Right atrium auricular region (tissue), 2 donors: ENCODE measurements at regions not wholly inside any gene's neighbourhood (a gene's known extent, or its start where the extent isn't known, plus 50 kb on each side); places are given as distances from the start of the nearest gene placed in this dataset.

Experiments
- DNase-seq: peaks from one replicate; pipeline ENCODE4 v3.0.0-alpha.2; 2019; ENCODE audit warnings: low spot score
- H3K27ac ChIP-seq, 2 donors: fragments of 200-600 bp; sonication (generic); 1 replicate in 1 of 2; 2 replicates in 1 of 2; pipeline ENCODE4 v1.5.1; 2016 to 2019
- H3K27me3 ChIP-seq, 2 donors: fragments of 200-600 bp; sonication (generic); one replicate each; pipeline versions ENCODE4 v1.5.1 to v1.6.0; 2017 to 2019
- H3K36me3 ChIP-seq: fragments of 200-600 bp; sonication (generic); one replicate; pipeline ENCODE4 v1.5.1; 2016
- H3K4me1 ChIP-seq, 2 donors: fragments of 200-600 bp; sonication (generic); one replicate each; pipeline versions ENCODE4 v1.5.1 to v1.6.0; 2017 to 2019
- H3K4me3 ChIP-seq, 2 donors: fragments of 200-600 bp; sonication (generic); 1 replicate in 1 of 2; 2 replicates in 1 of 2; pipeline ENCODE4 v1.5.1; 2017 to 2019; ENCODE audit warnings: mild to moderate bottlenecking in 1 of 2, moderate library complexity in 1 of 2
- H3K9me3 ChIP-seq, 2 donors: fragments of 200-600 bp; sonication (generic); one replicate each; pipeline ENCODE4 v1.5.1; 2019
- CTCF ChIP-seq, 2 donors: fragments of 200-600 bp; sonication (generic); IDR thresholded peaks; one replicate each; pipeline ENCODE4 v1.5.1; 2019; ENCODE audit warnings: antibody characterized with exemption in 2 of 2

GRCh38 chr10:55277549-55277948 lies 476.5 kb upstream of the PCDH15 start:
- no peak overlapping the region for H3K27ac ChIP-seq
- no peak overlapping the region for H3K4me3 ChIP-seq
- no peak for DNase-seq
- no peaks in the 10 kb centered on the region for H3K9me3 ChIP-seq
- H3K36me3 ChIP-seq: no peaks in the 10 kb centered on the region
- no peaks in the 10 kb centered on the region for H3K27me3 ChIP-seq
- H3K4me1 ChIP-seq: no peaks in the 10 kb centered on the region
- no peak for TF ChIP-seq CTCF (IDR thresholded peaks at IDR 0.05)

GRCh38 chr10:55274367-55274766 lies 473.3 kb upstream of the PCDH15 start:
- no peaks in the 10 kb centered on the region for H3K36me3 ChIP-seq
- no peak overlapping the region for H3K27ac ChIP-seq
- TF ChIP-seq CTCF (IDR thresholded peaks at IDR 0.05): no peak

GRCh38 chr10:55273946-55274345 lies 472.9 kb upstream of the PCDH15 start:
- no peak for TF ChIP-seq CTCF (IDR thresholded peaks at IDR 0.05)
- H3K9me3 ChIP-seq: no peaks in the 10 kb centered on the region
- no peak overlapping the region for H3K27ac ChIP-seq
- DNase-seq: no peak
- no peak overlapping the region for H3K4me3 ChIP-seq
- no peaks in the 10 kb centered on the region for H3K27me3 ChIP-seq
- H3K4me1 ChIP-seq: no peaks in the 10 kb centered on the region
- no peaks in the 10 kb centered on the region for H3K36me3 ChIP-seq

More at GRCh38 chr10:55274367-55274766, 473.3 kb upstream of the PCDH15 start:
- Histone ChIP-seq H3K27me3 (no peaks in the 10 kb centered on the region), H3K4me3 (no peak overlapping the region), H3K4me1 (no peaks in the 10 kb centered on the region), H3K9me3 (no peaks in the 10 kb centered on the region)
- DNase-seq: no peak

GRCh38 chr10:55272886-55273285 lies 471.9 kb upstream of the PCDH15 start:
- Histone ChIP-seq H3K27ac (no peak overlapping the region), H3K36me3 (no peaks in the 10 kb centered on the region), H3K4me3 (no peak overlapping the region), H3K4me1 (no peaks in the 10 kb centered on the region), H3K27me3 (no peaks in the 10 kb centered on the region), H3K9me3 (no peaks in the 10 kb centered on the region)
- TF ChIP-seq CTCF (IDR thresholded peaks at IDR 0.05): no peak
- no peak for DNase-seq

GRCh38 chr10:55266797-55267196 lies 465.8 kb upstream of the PCDH15 start:
- Histone ChIP-seq H3K9me3 (no peaks in the 10 kb centered on the region), H3K36me3 (no peaks in the 10 kb centered on the region), H3K4me1 (no peaks in the 10 kb centered on the region), H3K4me3 (no peak overlapping the region), H3K27ac (no peak overlapping the region), H3K27me3 (no peaks in the 10 kb centered on the region)
- no peak for DNase-seq
- TF ChIP-seq CTCF (IDR thresholded peaks at IDR 0.05): no peak

- Histone ChIP-seq H3K9me3 (no peaks in the 10 kb centered on the region), H3K4me1 (no peaks in the 10 kb centered on the region), H3K27ac (no peak overlapping the region), H3K36me3 (no peaks in the 10 kb centered on the region), H3K27me3 (no peaks in the 10 kb centered on the region), H3K4me3 (no peak overlapping the region)
- DNase-seq: no peak
- no peak for TF ChIP-seq CTCF (IDR thresholded peaks at IDR 0.05)
Observed at GRCh38 chr10:55263327-55263726, 462.3 kb upstream of the PCDH15 start.
